ENCODE measurements at regions not wholly inside any gene's neighbourhood (a gene's known extent, or its start where the extent isn't known, plus 50 kb on each side); places are given as distances from the start of the nearest gene placed in this dataset.

- TF ChIP-seq CTCF (IDR thresholded peaks at IDR 0.05; ENCODE audit: low read depth, low read length, poor library complexity, severe bottlenecking) (no peak), EZH2phosphoT487 (IDR thresholded peaks at IDR 0.05; ENCODE audit: borderline replicate concordance, low read length) (no peak)
Observed at GRCh38 chr6:40717411-40718057, 130.4 kb upstream of the LRFN2 start.

All from DOHH2 (cell line).